ENCODE measurements at regions not wholly inside any gene's neighbourhood (a gene's known extent, or its start where the extent isn't known, plus 50 kb on each side); places are given as distances from the start of the nearest gene placed in this dataset.

DNA sequence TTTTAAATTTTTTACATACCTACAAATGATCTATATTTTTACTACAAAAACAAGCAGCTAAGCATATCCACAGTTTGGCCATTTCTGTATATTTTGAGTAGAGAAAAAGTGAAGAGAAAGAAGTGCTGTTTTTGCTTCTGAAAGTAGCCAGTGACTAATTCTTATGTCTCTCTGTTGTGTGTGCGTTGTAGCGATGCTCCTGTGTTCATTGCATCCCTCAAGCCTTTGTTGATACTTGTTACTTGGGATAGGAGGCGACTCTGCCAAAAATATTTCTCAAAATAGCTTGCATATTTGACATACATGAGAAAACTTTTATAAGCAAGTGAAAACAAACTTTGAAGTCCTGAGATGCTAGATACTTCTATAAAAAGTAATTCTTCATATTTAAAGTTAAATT lies 714.1 kb downstream of the FSCB start:
- H3K36me3 ChIP-seq (replicated peaks in 1 of 2; ENCODE audit: control insufficient read depth in 1 of 2, insufficient read depth in 2 of 2, low read length in 2 of 2): no peaks in the 10 kb centered on the region
- H2AFZ ChIP-seq (ENCODE audit: low read length): no peak overlapping the region
- no peak overlapping the region for H3K27ac ChIP-seq (ENCODE audit: extremely low read length, insufficient read depth, low read length)
- CTCF ChIA-PET (ENCODE audit: low intra/inter-chr PET ratio, low total read pairs): no interaction called here
- WGBS (ENCODE audit: low lambda C conversion rate): 95% methylated on average over 3 of the region's 3 CpGs
- no peak for TF ChIP-seq KMT2A (CRISPR knock-in tag; IDR thresholded peaks at IDR 0.05)
- TF ChIP-seq, protein P1, sequence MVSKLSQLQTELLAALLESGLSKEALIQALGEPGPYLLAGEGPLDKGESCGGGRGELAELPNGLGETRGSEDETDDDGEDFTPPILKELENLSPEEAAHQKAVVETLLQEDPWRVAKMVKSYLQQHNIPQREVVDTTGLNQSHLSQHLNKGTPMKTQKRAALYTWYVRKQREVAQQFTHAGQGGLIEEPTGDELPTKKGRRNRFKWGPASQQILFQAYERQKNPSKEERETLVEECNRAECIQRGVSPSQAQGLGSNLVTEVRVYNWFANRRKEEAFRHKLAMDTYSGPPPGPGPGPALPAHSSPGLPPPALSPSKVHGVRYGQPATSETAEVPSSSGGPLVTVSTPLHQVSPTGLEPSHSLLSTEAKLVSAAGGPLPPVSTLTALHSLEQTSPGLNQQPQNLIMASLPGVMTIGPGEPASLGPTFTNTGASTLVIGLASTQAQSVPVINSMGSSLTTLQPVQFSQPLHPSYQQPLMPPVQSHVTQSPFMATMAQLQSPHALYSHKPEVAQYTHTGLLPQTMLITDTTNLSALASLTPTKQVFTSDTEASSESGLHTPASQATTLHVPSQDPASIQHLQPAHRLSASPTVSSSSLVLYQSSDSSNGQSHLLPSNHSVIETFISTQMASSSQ (IDR thresholded peaks at IDR 0.05; ENCODE audit: low read depth): no peak
- TF ChIP-seq, protein P1 (CRISPR knock-in tag; IDR thresholded peaks at IDR 0.05; ENCODE audit: borderline replicate concordance): no peak
- no peak for TF ChIP-seq SNAPC2 (CRISPR knock-in tag; IDR thresholded peaks at IDR 0.05)
- no peak for TF ChIP-seq KLF16 (CRISPR knock-in tag; IDR thresholded peaks at IDR 0.05)
- TF ChIP-seq HMGA1 (CRISPR knock-in tag; conservative IDR thresholded peaks at IDR 0.05): no peak
- TF ChIP-seq CBX5 (CRISPR knock-in tag; IDR thresholded peaks at IDR 0.05; ENCODE audit: borderline replicate concordance): no peak
- TF ChIP-seq, protein P2, sequence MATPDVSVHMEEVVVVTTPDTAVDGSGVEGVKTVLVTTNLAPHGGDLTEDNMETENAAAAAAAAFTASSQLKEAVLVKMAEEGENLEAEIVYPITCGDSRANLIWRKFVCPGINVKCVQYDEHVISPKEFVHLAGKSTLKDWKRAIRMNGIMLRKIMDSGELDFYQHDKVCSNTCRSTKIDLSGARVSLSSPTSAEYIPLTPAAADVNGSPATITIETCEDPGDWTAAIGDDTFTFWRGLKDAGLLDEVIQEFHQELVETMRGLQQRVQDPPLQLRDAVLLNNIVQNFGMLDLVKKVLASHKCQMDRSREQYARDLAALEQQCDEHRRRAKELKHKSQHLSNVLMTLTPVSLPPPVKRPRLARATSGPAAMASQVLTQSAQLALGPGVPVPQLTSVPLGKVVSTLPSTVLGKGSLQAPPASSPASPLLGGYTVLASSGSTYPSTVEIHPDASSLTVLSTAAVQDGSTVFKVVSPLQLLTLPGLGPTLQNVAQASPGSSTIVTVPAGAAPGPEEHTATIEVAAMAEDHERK (CRISPR knock-in tag; IDR thresholded peaks at IDR 0.05; ENCODE audit: low read depth): no peak
- TF ChIP-seq ZNF501 (CRISPR knock-in tag; IDR thresholded peaks at IDR 0.05): no peak
- no peak for TF ChIP-seq HCFC1 (IDR thresholded peaks at IDR 0.05; ENCODE audit: low read depth, low read length)
- no peak for TF ChIP-seq NKX3-1 (CRISPR knock-in tag; IDR thresholded peaks at IDR 0.05)
- TF ChIP-seq ZNF777 (CRISPR knock-in tag; IDR thresholded peaks at IDR 0.05): no peak
- TF ChIP-seq POLR2A (IDR thresholded peaks at IDR 0.05; ENCODE audit: insufficient read depth in 1 of 2, low read depth in 2 of 2, low read length in 2 of 2): no peak
- no peak for TF ChIP-seq MBD4 (IDR thresholded peaks at IDR 0.05; ENCODE audit: borderline replicate concordance, low read length)
- no peak for TF ChIP-seq ZBTB37 (CRISPR knock-in tag; IDR thresholded peaks at IDR 0.05)
- TF ChIP-seq KDM5A (IDR thresholded peaks at IDR 0.05; ENCODE audit: borderline replicate concordance, low read length): no peak
- TF ChIP-seq PHB2 (IDR thresholded peaks at IDR 0.05; ENCODE audit: partially characterized antibody): no peak
- TF ChIP-seq PITX1 (CRISPR knock-in tag; IDR thresholded peaks at IDR 0.05): no peak
- no peak for TF ChIP-seq FOXP1 (IDR thresholded peaks at IDR 0.05)
- no peak for TF ChIP-seq FOXP1 (CRISPR knock-in tag; IDR thresholded peaks at IDR 0.05)
- no peak for TF ChIP-seq SMYD3 (CRISPR knock-in tag; IDR thresholded peaks at IDR 0.05)
- no peak for FAIRE-seq
- no peak overlapping the region for H3K9ac ChIP-seq (ENCODE audit: insufficient read depth, low read depth, low read length)
- no peak for DNase-seq (ENCODE audit: low spot score)
- H3K79me2 ChIP-seq (ENCODE audit: insufficient read depth, low read length): no peaks in the 10 kb centered on the region
- no peaks in the 10 kb centered on the region for H3K9me3 ChIP-seq (ENCODE audit: low read length)
- BruUV-seq (replicated peaks): no TSS peak
- POLR2A ChIA-PET: interaction anchor here (1.8 kb wide), 1 partner anchor 13 kb away, joined by 7 read pairs; no protein-coding TSS in a partner anchor
- H3K4me3 ChIP-seq (replicated peaks in 1 of 3; ENCODE audit: insufficient read depth in 1 of 3, low read depth in 2 of 3, low read length in 3 of 3): no peak overlapping the region
- peaks cover 11% of the 10 kb centered on the region for H3K4me1 ChIP-seq (ENCODE audit: insufficient read depth, low read length)
- H3K27me3 ChIP-seq (ENCODE audit: control insufficient read depth in 1 of 2, insufficient read depth in 2 of 2, low read length in 2 of 2): no peaks in the 10 kb centered on the region
- ATAC-seq: no peak
- intact Hi-C loops (cut with micrococcal nuclease; ENCODE audit: unreplicated experiment) (loop anchor here (10.0 kb wide), 1 partner anchor 352 kb away; no protein-coding TSS in a partner anchor), in situ Hi-C loops (cut with HindIII; ENCODE audit: extremely low pct_ligation_motif_present, low pct_unique_long_range_greater_than_20kb) (loop anchor here (25.0 kb wide), 1 partner anchor 156 kb away; no protein-coding TSS in a partner anchor)
- H4K20me1 ChIP-seq (ENCODE audit: insufficient read depth, low read length): no peaks in the 10 kb centered on the region
- no peak overlapping the region for H3K4me2 ChIP-seq (ENCODE audit: low read depth, low read length)
